SK-N-MC (cell line): ENCODE measurements at regions not wholly inside any gene's neighbourhood (a gene's known extent, or its start where the extent isn't known, plus 50 kb on each side); places are given as distances from the start of the nearest gene placed in this dataset.

Experiments used
- EZH2 ChIP-seq: fragments of 200-600 bp; sonication (generic); IDR thresholded peaks from one replicate; pipeline ENCODE4 v1.6.1; 2017; ENCODE audit warnings: antibody characterized with exemption
- FOXP2 ChIP-seq: optimal IDR thresholded peaks from 2 replicates; pipeline ENCODE3; 2011; ENCODE audit warnings: mild to moderate bottlenecking, moderate library complexity; ENCODE audit not compliant: insufficient read depth; ENCODE audit errors: extremely low read length, control extremely low read depth
- POLR2AphosphoS5 ChIP-seq: IDR thresholded peaks from 2 replicates; pipeline ENCODE4 v1.6.1; 2012; ENCODE audit warnings: mild to moderate bottlenecking, low read depth, low read length, borderline replicate concordance

- no peak for TF ChIP-seq POLR2AphosphoS5
- no peak for TF ChIP-seq EZH2
- TF ChIP-seq FOXP2, result no peak
Measured at GRCh38 chr22:46063846-46064227, 86.5 kb upstream of the PPARA start.
